ENCODE measurements at regions not wholly inside any gene's neighbourhood (a gene's known extent, or its start where the extent isn't known, plus 50 kb on each side); places are given as distances from the start of the nearest gene placed in this dataset.

- WGBS = 55% methylated on average over 4 of the region's 4 CpGs
- Histone ChIP-seq H3K4me1 (ENCODE audit: control insufficient read depth, insufficient read depth, low read length) (no peaks in the 10 kb centered on the region), H3K9me3 (ENCODE audit: control insufficient read depth, low read length) (no peaks in the 10 kb centered on the region), H3K27me3 (ENCODE audit: control insufficient read depth, insufficient read depth) (no peaks in the 10 kb centered on the region), H3K27ac (ENCODE audit: low read length) (no peak overlapping the region), H3K4me3 (ENCODE audit: low read length) (no peak overlapping the region)
- ATAC-seq = no peak
- DNase-seq = no peak
- intact Hi-C loops (cut with DNase I) = no loop called here
These were observed 419.9 kb upstream of the ATP2B1 start for GRCh38 chr12:90128526-90128925.

GRCh38 chr12:90126125-90126524 lies 417.5 kb upstream of the ATP2B1 start:
- DNase-seq (no peak), ATAC-seq (no peak)
- H3K4me3 ChIP-seq (ENCODE audit: low read length) = no peak overlapping the region
- H3K9me3 ChIP-seq (ENCODE audit: control insufficient read depth, low read length) = no peaks in the 10 kb centered on the region
- H3K27me3 ChIP-seq (ENCODE audit: control insufficient read depth, insufficient read depth) = no peaks in the 10 kb centered on the region
- intact Hi-C loops (cut with DNase I) = no loop called here
- no peak overlapping the region for H3K27ac ChIP-seq (ENCODE audit: low read length)
- H3K4me1 ChIP-seq (ENCODE audit: control insufficient read depth, insufficient read depth, low read length) = no peaks in the 10 kb centered on the region
- 90% methylated on average over 2 of the region's 2 CpGs for WGBS

GRCh38 chr12:90124914-90125313 lies 416.3 kb upstream of the ATP2B1 start:
- 93% methylated on average over 7 of the region's 7 CpGs for WGBS
- ATAC-seq (no peak), DNase-seq (no peak)
- intact Hi-C loops (cut with DNase I) = no loop called here
- H3K27ac ChIP-seq (ENCODE audit: low read length) = no peak overlapping the region
- no peaks in the 10 kb centered on the region for H3K27me3 ChIP-seq (ENCODE audit: control insufficient read depth, insufficient read depth)
- H3K9me3 ChIP-seq (ENCODE audit: control insufficient read depth, low read length) = no peaks in the 10 kb centered on the region
- H3K4me3 ChIP-seq (ENCODE audit: low read length) = no peak overlapping the region
- no peaks in the 10 kb centered on the region for H3K4me1 ChIP-seq (ENCODE audit: control insufficient read depth, insufficient read depth, low read length)

DNA sequence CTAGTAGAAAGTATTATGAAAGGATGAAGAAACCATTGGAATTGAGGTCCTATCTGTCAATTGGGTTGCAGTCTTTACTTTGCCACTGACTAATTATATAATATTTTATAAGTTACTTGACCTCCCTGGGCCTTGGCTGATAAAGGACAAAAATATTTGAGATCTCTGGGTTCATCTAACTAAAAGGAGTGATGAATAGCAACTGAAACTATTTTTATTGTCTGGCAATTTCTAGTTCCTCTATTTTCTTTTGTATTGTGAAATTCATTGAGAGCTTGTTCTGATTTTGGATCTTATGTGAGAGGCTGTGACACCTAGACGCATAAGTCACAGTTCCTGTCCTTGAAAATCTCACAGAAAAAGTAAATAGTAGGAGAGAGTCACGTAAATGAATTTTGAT lies 415.7 kb upstream of the ATP2B1 start:
- H3K9me3 ChIP-seq (ENCODE audit: control insufficient read depth, low read length) = no peaks in the 10 kb centered on the region
- no peak overlapping the region for H3K4me3 ChIP-seq (ENCODE audit: low read length)
- H3K27ac ChIP-seq (ENCODE audit: low read length) = no peak overlapping the region
- WGBS = 57% methylated on average over 2 of the region's 2 CpGs
- no peak for DNase-seq
- no peak for ATAC-seq
- intact Hi-C loops (cut with DNase I) = no loop called here
- H3K27me3 ChIP-seq (ENCODE audit: control insufficient read depth, insufficient read depth) = no peaks in the 10 kb centered on the region
- no peaks in the 10 kb centered on the region for H3K4me1 ChIP-seq (ENCODE audit: control insufficient read depth, insufficient read depth, low read length)

GRCh38 chr12:90122681-90123080 lies 414.0 kb upstream of the ATP2B1 start:
- no peaks in the 10 kb centered on the region for H3K9me3 ChIP-seq (ENCODE audit: control insufficient read depth, low read length)
- no peak overlapping the region for H3K27ac ChIP-seq (ENCODE audit: low read length)
- ATAC-seq (no peak), DNase-seq (no peak)
- no peaks in the 10 kb centered on the region for H3K27me3 ChIP-seq (ENCODE audit: control insufficient read depth, insufficient read depth)
- no peaks in the 10 kb centered on the region for H3K4me1 ChIP-seq (ENCODE audit: control insufficient read depth, insufficient read depth, low read length)
- 28% methylated on average over 3 of the region's 3 CpGs for WGBS
- intact Hi-C loops (cut with DNase I) = no loop called here
- H3K4me3 ChIP-seq (ENCODE audit: low read length) = no peak overlapping the region

- H3K4me1 ChIP-seq (ENCODE audit: control insufficient read depth, insufficient read depth, low read length) = no peaks in the 10 kb centered on the region
- DNase-seq (no peak), ATAC-seq (no peak)
- H3K9me3 ChIP-seq (ENCODE audit: control insufficient read depth, low read length) = no peaks in the 10 kb centered on the region
- intact Hi-C loops (cut with DNase I) = no loop called here
- no peaks in the 10 kb centered on the region for H3K27me3 ChIP-seq (ENCODE audit: control insufficient read depth, insufficient read depth)
- no peak overlapping the region for H3K4me3 ChIP-seq (ENCODE audit: low read length)
- no peak overlapping the region for H3K27ac ChIP-seq (ENCODE audit: low read length)
These were observed 412.0 kb upstream of the ATP2B1 start for GRCh38 chr12:90120627-90121026.

- Histone ChIP-seq H3K27ac (ENCODE audit: low read length) (no peak overlapping the region), H3K9me3 (ENCODE audit: control insufficient read depth, low read length) (no peaks in the 10 kb centered on the region), H3K4me3 (ENCODE audit: low read length) (no peak overlapping the region), H3K4me1 (ENCODE audit: control insufficient read depth, insufficient read depth, low read length) (no peaks in the 10 kb centered on the region), H3K27me3 (ENCODE audit: control insufficient read depth, insufficient read depth) (no peaks in the 10 kb centered on the region)
- DNase-seq (no peak), ATAC-seq (no peak)
- intact Hi-C loops (cut with DNase I) = loop anchor here in 1 of 4 donors (10.0 kb wide), 1 partner anchor 568 kb away; no protein-coding TSS in a partner anchor
- WGBS = 81% methylated on average over 1 of the region's 1 CpG
These were observed 404.0 kb upstream of the ATP2B1 start for GRCh38 chr12:90112666-90113065.

- DNase-seq (no peak), ATAC-seq (no peak)
- Histone ChIP-seq H3K4me1 (ENCODE audit: control insufficient read depth, insufficient read depth, low read length) (no peaks in the 10 kb centered on the region), H3K27ac (ENCODE audit: low read length) (no peak overlapping the region), H3K9me3 (ENCODE audit: control insufficient read depth, low read length) (no peaks in the 10 kb centered on the region), H3K4me3 (ENCODE audit: low read length) (peak overlapping the region; percentile 21), H3K27me3 (ENCODE audit: control insufficient read depth, insufficient read depth) (no peaks in the 10 kb centered on the region)
- intact Hi-C loops (cut with DNase I) = loop anchor here in 1 of 4 donors (10.0 kb wide), 1 partner anchor 567 kb away; no protein-coding TSS in a partner anchor
- 37% methylated on average over 10 of the region's 10 CpGs for WGBS
These were observed 403.3 kb upstream of the ATP2B1 start for GRCh38 chr12:90111791-90112580.

DNA sequence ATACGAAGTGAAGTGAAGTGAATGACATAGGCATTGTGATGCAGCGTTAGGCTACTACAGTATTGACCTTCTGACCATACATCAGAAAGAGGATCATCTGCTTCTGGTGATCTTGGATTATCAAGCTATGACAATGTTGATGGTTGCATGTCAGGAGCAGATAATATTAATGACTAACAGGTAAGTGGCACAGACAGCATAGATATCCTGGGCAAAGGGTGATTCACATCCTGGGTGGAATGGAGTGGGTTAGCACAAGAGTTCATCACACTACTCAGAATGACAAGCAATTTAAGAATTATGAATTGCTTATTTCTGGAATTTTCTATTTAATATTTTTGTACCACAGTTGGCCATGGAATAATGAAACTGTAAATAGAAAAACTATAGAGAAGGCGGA lies 397.9 kb upstream of the ATP2B1 start:
- no peak overlapping the region for H3K27ac ChIP-seq (ENCODE audit: low read length)
- DNase-seq (no peak), ATAC-seq (no peak)
- no peak overlapping the region for H3K4me3 ChIP-seq (ENCODE audit: low read length)
- H3K27me3 ChIP-seq (ENCODE audit: control insufficient read depth, insufficient read depth) = no peaks in the 10 kb centered on the region
- intact Hi-C loops (cut with DNase I) = loop anchor here in 1 of 4 donors (10.0 kb wide), 1 partner anchor 562 kb away; no protein-coding TSS in a partner anchor
- H3K4me1 ChIP-seq (ENCODE audit: control insufficient read depth, insufficient read depth, low read length) = no peaks in the 10 kb centered on the region
- 97% methylated on average over 3 of the region's 3 CpGs for WGBS
- H3K9me3 ChIP-seq (ENCODE audit: control insufficient read depth, low read length) = no peaks in the 10 kb centered on the region

- no peaks in the 10 kb centered on the region for H3K4me1 ChIP-seq (ENCODE audit: control insufficient read depth, insufficient read depth, low read length)
- intact Hi-C loops (cut with DNase I) = loop anchor here in 1 of 4 donors (10.0 kb wide), 1 partner anchor 558 kb away; no protein-coding TSS in a partner anchor
- H3K4me3 ChIP-seq (ENCODE audit: low read length) = no peak overlapping the region
- ATAC-seq (peak in 1 of 2 donors; percentile 56), DNase-seq (no peak)
- no peaks in the 10 kb centered on the region for H3K27me3 ChIP-seq (ENCODE audit: control insufficient read depth, insufficient read depth)
- WGBS = 82% methylated on average over 3 of the region's 3 CpGs
- no peaks in the 10 kb centered on the region for H3K9me3 ChIP-seq (ENCODE audit: control insufficient read depth, low read length)
- H3K27ac ChIP-seq (ENCODE audit: low read length) = no peak overlapping the region
These were observed 394.5 kb upstream of the ATP2B1 start for GRCh38 chr12:90102957-90103652.

GRCh38 chr12:90100579-90100978 lies 391.9 kb upstream of the ATP2B1 start:
- Histone ChIP-seq H3K27ac (ENCODE audit: low read length) (no peak overlapping the region), H3K9me3 (ENCODE audit: control insufficient read depth, low read length) (no peaks in the 10 kb centered on the region), H3K4me1 (ENCODE audit: control insufficient read depth, insufficient read depth, low read length) (no peaks in the 10 kb centered on the region), H3K4me3 (ENCODE audit: low read length) (no peak overlapping the region), H3K27me3 (ENCODE audit: control insufficient read depth, insufficient read depth) (no peaks in the 10 kb centered on the region)
- ATAC-seq (no peak), DNase-seq (no peak)
- intact Hi-C loops (cut with DNase I) = loop anchor here in 1 of 4 donors (10.0 kb wide), 1 partner anchor 556 kb away; no protein-coding TSS in a partner anchor
